ENCODE measurements at regions not wholly inside any gene's neighbourhood (a gene's known extent, or its start where the extent isn't known, plus 50 kb on each side); places are given as distances from the start of the nearest gene placed in this dataset.

DNA sequence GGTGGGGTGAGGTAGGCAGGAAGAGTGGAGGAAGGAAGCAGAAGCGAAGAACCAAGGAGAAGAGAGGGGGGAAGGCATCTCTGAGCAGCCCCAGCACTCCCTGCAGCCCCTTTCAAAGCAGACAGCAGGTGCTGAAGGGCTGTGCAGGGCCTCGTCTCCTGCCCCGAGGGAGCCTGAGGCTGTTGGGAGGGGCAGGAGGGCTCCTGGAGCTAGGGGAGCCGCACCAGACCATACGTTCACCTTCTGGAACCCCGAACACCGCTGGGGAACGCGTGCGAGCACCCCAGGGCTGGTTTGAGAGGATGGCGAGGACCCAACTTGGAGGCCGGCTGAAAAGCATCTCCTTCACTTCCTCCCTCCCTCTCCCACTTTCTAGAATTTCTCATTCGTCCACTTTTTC, 259.8 kb downstream of the FAM43A start:
- no peak overlapping the region for H4K5ac ChIP-seq (ENCODE audit: insufficient read length, low read depth, low read length)
- 100% methylated on average over 1 of the region's 13 CpGs for WGBS (ENCODE audit: extremely low coverage, insufficient read length, low lambda C conversion rate)

More for the DNA sequence above, 259.8 kb downstream of the FAM43A start:
- DNase-seq = no peak
- Histone ChIP-seq H2AFZ (ENCODE audit: low read length) (no peak overlapping the region), H3K27me3 (ENCODE audit: insufficient read depth, low read length) (no peaks in the 10 kb centered on the region), H2BK20ac (ENCODE audit: low read depth, low read length, poor library complexity, severe bottlenecking) (no peak overlapping the region), H2BK5ac (ENCODE audit: insufficient read length, low read length) (no peak overlapping the region), H3K56ac (ENCODE audit: insufficient read length, low read depth, low read length) (no peak overlapping the region), H4K8ac (replicated peaks; ENCODE audit: insufficient read length, low read depth, low read length) (no peak overlapping the region), H3K79me1 (ENCODE audit: insufficient read depth, low read depth, low read length, poor library complexity, severe bottlenecking) (no peaks in the 10 kb centered on the region), H3K23ac (ENCODE audit: insufficient read length, low read depth, low read length) (no peak overlapping the region), H3K4me2 (ENCODE audit: insufficient read depth, insufficient read length, low read length) (no peak overlapping the region), H3K9ac (ENCODE audit: extremely low read depth, insufficient read length, low read length) (no peak overlapping the region), H3K9me3 (ENCODE audit: control insufficient read depth, low read depth, low read length) (no peaks in the 10 kb centered on the region), H2BK12ac (ENCODE audit: insufficient read length, low read depth, low read length) (no peak overlapping the region), H3K23me2 (ENCODE audit: insufficient read length, low read depth, low read length, poor library complexity, severe bottlenecking) (peaks cover 2% of the 10 kb centered on the region), H3T11ph (ENCODE audit: low read length) (no peak overlapping the region), H3K14ac (ENCODE audit: insufficient read depth, low read length) (no peak overlapping the region; the same call in 1 of the 2 replicates), H3K18ac (ENCODE audit: insufficient read length, low read depth, low read length) (no peak overlapping the region), H2BK15ac (ENCODE audit: low read depth, low read length) (no peak overlapping the region), H2BK120ac (ENCODE audit: low read depth, low read length, poor library complexity, severe bottlenecking) (no peak overlapping the region), H4K91ac (ENCODE audit: insufficient read length, low read depth, low read length) (no peak overlapping the region), H3K4me1 (ENCODE audit: insufficient read depth, low read length) (no peaks in the 10 kb centered on the region), H3K27ac (ENCODE audit: insufficient read length, low read depth, low read length) (no peak overlapping the region), H4K20me1 (ENCODE audit: control insufficient read depth, insufficient read depth, insufficient read length) (no peaks in the 10 kb centered on the region), H2AK5ac (ENCODE audit: insufficient read length, low read length) (no peak overlapping the region), H3K79me2 (ENCODE audit: insufficient read depth, low read length) (no peaks in the 10 kb centered on the region), H3K4ac (ENCODE audit: low read depth, low read length) (no peak overlapping the region)
- no peak overlapping the region for H3K4me3 Mint-ChIP-seq
- peaks cover 2 to 13% of the 10 kb centered on the region in 2 experiments; a peak in 3 of 4 replicates for H3K4me1 Mint-ChIP-seq
- no peak for TF ChIP-seq CTCF (conservative IDR thresholded peaks at IDR 0.05)
- peaks cover 0 to 4% of the 10 kb centered on the region in 2 experiments; a peak in 1 of 5 replicates for H3K9me3 Mint-ChIP-seq
- no peak overlapping the region for H3K27ac Mint-ChIP-seq
- no peaks in the 10 kb centered on the region; the same call in none of the 2 replicates for H3K27me3 Mint-ChIP-seq (ENCODE audit: low read depth)
- H3K36me3 Mint-ChIP-seq (ENCODE audit: insufficient read depth in 1 of 3, low read depth in 3 of 3) = peaks cover 0 to 3% (median 0%) of the 10 kb centered on the region in 3 experiments; a peak in 1 of 7 replicates
